ENCODE measurements at regions not wholly inside any gene's neighbourhood (a gene's known extent, or its start where the extent isn't known, plus 50 kb on each side); places are given as distances from the start of the nearest gene placed in this dataset.

- TF ChIP-seq EZH2phosphoT487 (IDR thresholded peaks at IDR 0.05; ENCODE audit: low read length) (no peak), CTCF (IDR thresholded peaks at IDR 0.05; ENCODE audit: low read length) (no peak)
Measured at GRCh38 chr7:21243265-21243664, 184.6 kb upstream of the SP4 start.

Data from MM.1S (cell line).